Liver (tissue), 3 donors: ENCODE measurements at regions not wholly inside any gene's neighbourhood (a gene's known extent, or its start where the extent isn't known, plus 50 kb on each side); places are given as distances from the start of the nearest gene placed in this dataset.

Experiments
- ATF3 ChIP-seq: IDR thresholded peaks from 2 replicates; pipeline ENCODE4 v1.6.1; 2016; ENCODE audit warnings: antibody characterized with exemption
- CTCF ChIP-seq: fragments of 150-350 bp; IDR thresholded peaks from 2 replicates; pipeline ENCODE4 v1.5.1; 2017; ENCODE audit warnings: improper control_type of control experiment, low read depth, low read length; ENCODE audit not compliant: missing input control
- EGR1 ChIP-seq, 2 donors: IDR thresholded peaks; 2 replicates each; pipeline ENCODE4 v1.6.1; 2016 to 2018; ENCODE audit warnings: antibody characterized with exemption in 2 of 2, low read depth in 2 of 2
- GABPA ChIP-seq, 2 donors: IDR thresholded peaks in 1 of 2; conservative IDR thresholded peaks in 1 of 2; 2 replicates each; pipeline ENCODE4 v1.6.1; 2016; ENCODE audit warnings: antibody characterized with exemption in 2 of 2, mild to moderate bottlenecking in 1 of 2, moderate library complexity in 1 of 2
- JUND ChIP-seq, 2 donors: IDR thresholded peaks; 2 replicates each; pipeline ENCODE4 v1.6.1; 2016; ENCODE audit warnings: antibody characterized with exemption in 2 of 2
- MAX ChIP-seq: IDR thresholded peaks from 2 replicates; pipeline ENCODE4 v1.6.1; 2016; ENCODE audit warnings: antibody characterized with exemption
- RAD21 ChIP-seq, 2 donors: IDR thresholded peaks; 2 replicates each; pipeline ENCODE4 v1.6.1; 2016; ENCODE audit warnings: antibody characterized with exemption in 2 of 2, mild to moderate bottlenecking in 2 of 2
- REST ChIP-seq: IDR thresholded peaks from 2 replicates; pipeline ENCODE4 v1.6.1; 2016; ENCODE audit warnings: antibody characterized with exemption, mild to moderate bottlenecking
- SP1 ChIP-seq: IDR thresholded peaks from 2 replicates; pipeline ENCODE4 v1.6.1; 2018; ENCODE audit warnings: antibody characterized with exemption, mild to moderate bottlenecking
- YY1 ChIP-seq: IDR thresholded peaks from 2 replicates; pipeline ENCODE4 v1.6.1; 2016; ENCODE audit warnings: antibody characterized with exemption, mild to moderate bottlenecking
- ZBTB33 ChIP-seq: IDR thresholded peaks from 2 replicates; pipeline ENCODE4 v1.6.1; 2016; ENCODE audit warnings: antibody characterized with exemption
- donor health status: healthy.
- donor health status: healthy.

- TF ChIP-seq YY1 (no peak), CTCF (no peak), SP1 (no peak), JUND (IDR thresholded peaks at IDR 0.05) (no peak), RAD21 (IDR thresholded peaks at IDR 0.05) (no peak), MAX (no peak), GABPA (IDR thresholded peaks at IDR 0.05 in 1 of 2, conservative IDR thresholded peaks at IDR 0.05 in 1 of 2) (no peak), REST (no peak), ZBTB33 (no peak), ATF3 (no peak), EGR1 (IDR thresholded peaks at IDR 0.05; ENCODE audit: low read depth in 2 of 2) (no peak)
Measured at GRCh38 chr4:125084608-125085007, 230.1 kb upstream of the FAT4 start.
